HG02870 (cell line): ENCODE measurements at regions not wholly inside any gene's neighbourhood (a gene's known extent, or its start where the extent isn't known, plus 50 kb on each side); places are given as distances from the start of the nearest gene placed in this dataset.
"Not testable (repeated sequence)": the region's sequence is repeated elsewhere in the genome, so short reads cannot be mapped to it uniquely, and the experiment has no call there.

Source experiments
- ATAC-seq: cut with Tn5 transposase; IDR thresholded peaks from one replicate; pipeline ENCODE4 v1.9.1; 2021; ENCODE audit warnings: mild to moderate bottlenecking, moderate library complexity; ENCODE audit not compliant: unreplicated experiment

- ATAC-seq: peak; percentile 38
Measured at GRCh38 chr15:20473465-20473864, 68.1 kb downstream of the GOLGA6L6 start.

GRCh38 chr15:20472983-20473382 lies 68.6 kb downstream of the GOLGA6L6 start:
- ATAC-seq: peak; percentile 69

GRCh38 chr15:20470810-20471209 lies 70.8 kb downstream of the GOLGA6L6 start:
- ATAC-seq: not testable (repeated sequence)

- ATAC-seq: not testable (repeated sequence)
Measured at GRCh38 chr15:20441138-20441537, 100.5 kb downstream of the GOLGA6L6 start.

GRCh38 chr15:20440390-20440789 lies 101.2 kb downstream of the GOLGA6L6 start:
- not testable (repeated sequence) for ATAC-seq

GRCh38 chr15:20439111-20439510 lies 102.5 kb downstream of the GOLGA6L6 start:
- not testable (repeated sequence) for ATAC-seq

GRCh38 chr15:20438255-20438654 lies 103.3 kb downstream of the GOLGA6L6 start:
- not testable (repeated sequence) for ATAC-seq

- ATAC-seq: not testable (repeated sequence)
Measured at GRCh38 chr15:20433468-20433867, 108.1 kb downstream of the GOLGA6L6 start.

GRCh38 chr15:20430495-20430894 lies 111.1 kb downstream of the GOLGA6L6 start:
- ATAC-seq: not testable (repeated sequence)

GRCh38 chr15:20420710-20421109 lies 120.9 kb downstream of the GOLGA6L6 start:
- ATAC-seq: not testable (repeated sequence)

- ATAC-seq: not testable (repeated sequence)
Measured at GRCh38 chr15:20416618-20417017, 125.0 kb downstream of the GOLGA6L6 start.

- ATAC-seq: not testable (repeated sequence)
Measured at GRCh38 chr15:20409667-20410198, 131.9 kb downstream of the GOLGA6L6 start.

- ATAC-seq: no peak
Measured at GRCh38 chr15:20409247-20409646, 132.4 kb downstream of the GOLGA6L6 start.

GRCh38 chr15:20407553-20407952 lies 134.0 kb downstream of the GOLGA6L6 start:
- ATAC-seq: no peak

- ATAC-seq: not testable (repeated sequence)
Measured at GRCh38 chr15:20404571-20404970, 137.0 kb downstream of the GOLGA6L6 start.

- not testable (repeated sequence) for ATAC-seq
Measured at GRCh38 chr15:20402586-20402985, 139.0 kb downstream of the GOLGA6L6 start.

GRCh38 chr15:20401058-20401457 lies 140.5 kb downstream of the GOLGA6L6 start:
- not testable (repeated sequence) for ATAC-seq

- not testable (repeated sequence) for ATAC-seq
Measured at GRCh38 chr15:20398680-20399079, 142.9 kb downstream of the GOLGA6L6 start.

- ATAC-seq: not testable (repeated sequence)
Measured at GRCh38 chr15:20388161-20388560, 153.4 kb downstream of the GOLGA6L6 start.

GRCh38 chr15:20386198-20386597 lies 155.4 kb downstream of the GOLGA6L6 start:
- ATAC-seq: no peak

- not testable (repeated sequence) for ATAC-seq
Measured at GRCh38 chr15:20380199-20380598, 161.4 kb downstream of the GOLGA6L6 start.

GRCh38 chr15:20376872-20377271 lies 164.7 kb downstream of the GOLGA6L6 start:
- no peak for ATAC-seq

- ATAC-seq: not testable (repeated sequence)
Measured at GRCh38 chr15:20372416-20372815, 169.2 kb downstream of the GOLGA6L6 start.
